Nephron (organoid): ENCODE measurements at regions not wholly inside any gene's neighbourhood (a gene's known extent, or its start where the extent isn't known, plus 50 kb on each side); places are given as distances from the start of the nearest gene placed in this dataset.

ENCODE experiments used
- H3K27ac Mint-ChIP-seq, 3 experiments: 2 replicates each; pipeline ENCODE4 v1.8.0; 2020; ENCODE audit warnings: mixed read lengths in 3 of 3, mild to moderate bottlenecking in 2 of 3, moderate library complexity in 1 of 3
- H3K27me3 Mint-ChIP-seq: 2 replicates; pipeline ENCODE4 v1.8.0; 2021; ENCODE audit warnings: low read depth, mild to moderate bottlenecking, moderate library complexity, mixed read lengths
- H3K36me3 Mint-ChIP-seq: 2 replicates; pipeline ENCODE4 v1.8.0; 2020; ENCODE audit warnings: low read depth, mixed read lengths
- H3K4me1 Mint-ChIP-seq: 2 replicates; pipeline ENCODE4 v1.8.0; 2020; ENCODE audit warnings: mixed read lengths
- H3K4me3 Mint-ChIP-seq, 3 experiments: 2 replicates each; pipeline ENCODE4 v1.8.0; 2020; ENCODE audit warnings: mild to moderate bottlenecking in 3 of 3, mixed read lengths in 3 of 3, moderate library complexity in 2 of 3
- H3K9me3 Mint-ChIP-seq: 2 replicates; pipeline ENCODE4 v1.8.0; 2020; ENCODE audit warnings: mixed read lengths
- CTCF ChIP-seq, 3 experiments: fragments of 200-600 bp; sonication (generic); IDR thresholded peaks; one replicate each; pipeline ENCODE4 v1.5.0; 2021; ENCODE audit warnings: antibody characterized with exemption in 3 of 3; ENCODE audit not compliant: unreplicated experiment in 3 of 3

GRCh38 chr5:96016216-96016615 lies 54.6 kb upstream of the ELL2 start:
- no peaks in the 10 kb centered on the region for H3K36me3 Mint-ChIP-seq
- H3K27ac Mint-ChIP-seq = no peak overlapping the region
- no peaks in the 10 kb centered on the region for H3K9me3 Mint-ChIP-seq
- H3K27me3 Mint-ChIP-seq = no peaks in the 10 kb centered on the region
- TF ChIP-seq CTCF (IDR thresholded peaks at IDR 0.05; ENCODE audit: unreplicated experiment in 3 of 3) = no peak
- H3K4me3 Mint-ChIP-seq = no peak overlapping the region
- H3K4me1 Mint-ChIP-seq = no peaks in the 10 kb centered on the region

- no peaks in the 10 kb centered on the region for H3K27me3 Mint-ChIP-seq
- no peak overlapping the region for H3K27ac Mint-ChIP-seq
- H3K4me1 Mint-ChIP-seq = no peaks in the 10 kb centered on the region
These were observed 54.1 kb upstream of the ELL2 start for GRCh38 chr5:96015709-96016108.

GRCh38 chr5:96014395-96014794 lies 52.7 kb upstream of the ELL2 start:
- H3K4me1 Mint-ChIP-seq = no peaks in the 10 kb centered on the region
- no peaks in the 10 kb centered on the region for H3K9me3 Mint-ChIP-seq
- TF ChIP-seq CTCF (IDR thresholded peaks at IDR 0.05; ENCODE audit: unreplicated experiment in 3 of 3) = no peak
- H3K27ac Mint-ChIP-seq = no peak overlapping the region
- no peak overlapping the region for H3K4me3 Mint-ChIP-seq
- H3K36me3 Mint-ChIP-seq = no peaks in the 10 kb centered on the region
- no peaks in the 10 kb centered on the region for H3K27me3 Mint-ChIP-seq

More at GRCh38 chr5:96015709-96016108, 54.1 kb upstream of the ELL2 start:
- Mint-ChIP-seq H3K36me3 (no peaks in the 10 kb centered on the region), H3K9me3 (no peaks in the 10 kb centered on the region), H3K4me3 (no peak overlapping the region)
- TF ChIP-seq CTCF (IDR thresholded peaks at IDR 0.05; ENCODE audit: unreplicated experiment in 3 of 3) = no peak

GRCh38 chr5:96013254-96013653 lies 51.6 kb upstream of the ELL2 start:
- Mint-ChIP-seq H3K4me3 (no peak overlapping the region), H3K36me3 (no peaks in the 10 kb centered on the region), H3K9me3 (no peaks in the 10 kb centered on the region), H3K4me1 (no peaks in the 10 kb centered on the region), H3K27me3 (no peaks in the 10 kb centered on the region), H3K27ac (no peak overlapping the region)
- TF ChIP-seq CTCF (IDR thresholded peaks at IDR 0.05; ENCODE audit: unreplicated experiment in 3 of 3) = no peak

GRCh38 chr5:96012399-96012798 lies 50.7 kb upstream of the ELL2 start:
- no peaks in the 10 kb centered on the region for H3K27me3 Mint-ChIP-seq
- no peaks in the 10 kb centered on the region for H3K36me3 Mint-ChIP-seq
- H3K4me1 Mint-ChIP-seq = no peaks in the 10 kb centered on the region
- no peak for TF ChIP-seq CTCF (IDR thresholded peaks at IDR 0.05; ENCODE audit: unreplicated experiment in 3 of 3)
- no peak overlapping the region for H3K4me3 Mint-ChIP-seq
- H3K27ac Mint-ChIP-seq = no peak overlapping the region
- H3K9me3 Mint-ChIP-seq = no peaks in the 10 kb centered on the region
